SH-SY5Y (cell line): ENCODE measurements at regions not wholly inside any gene's neighbourhood (a gene's known extent, or its start where the extent isn't known, plus 50 kb on each side); places are given as distances from the start of the nearest gene placed in this dataset.

Source experiments
- GATA2 ChIP-seq: IDR thresholded peaks from 2 replicates; pipeline ENCODE4 v1.6.1; 2011; ENCODE audit warnings: mild to moderate bottlenecking, low read depth, low read length
- GATA3 ChIP-seq: IDR thresholded peaks from 2 replicates; pipeline ENCODE4 v1.6.1; 2011; ENCODE audit warnings: low read depth, mild to moderate bottlenecking, low read length, moderate library complexity

- TF ChIP-seq GATA3: no peak
- TF ChIP-seq GATA2: peak; percentile 1; the same call in 1 of the 2 replicates
Observed at GRCh38 chr1:55555956-55556725, 341.0 kb upstream of the USP24 start.
